Cerebellar cortex (tissue), 1 donor: ENCODE measurements at regions not wholly inside any gene's neighbourhood (a gene's known extent, or its start where the extent isn't known, plus 50 kb on each side); places are given as distances from the start of the nearest gene placed in this dataset.
"Not testable (repeated sequence)": the region's sequence is repeated elsewhere in the genome, so short reads cannot be mapped to it uniquely, and the experiment has no call there.

Experiments
- DNase-seq: peaks from one replicate; pipeline ENCODE4 v3.0.0-alpha.2; 2015; ENCODE audit warnings: low spot score

DNA sequence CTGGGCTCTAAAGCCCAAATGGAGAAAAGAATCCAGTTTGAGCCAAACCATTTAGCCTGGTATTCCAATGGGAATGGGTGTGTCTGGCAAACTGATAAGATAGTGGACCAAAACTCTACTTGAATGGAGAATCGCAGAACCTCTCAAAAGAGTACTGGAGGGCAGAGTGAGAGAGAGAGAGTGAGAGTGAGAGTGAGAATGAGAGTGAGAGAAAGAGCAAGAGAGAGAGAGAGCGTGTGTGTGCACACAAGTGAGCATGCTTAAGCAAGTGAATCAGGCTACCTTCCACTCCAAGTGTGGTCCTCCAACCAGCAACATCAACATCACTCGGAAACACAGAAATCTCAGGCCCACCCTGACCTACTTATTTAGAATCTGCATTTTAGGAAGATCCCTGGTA lies 58.8 kb downstream of the UQCRFS1 start:
- DNase-seq = no peak

DNA sequence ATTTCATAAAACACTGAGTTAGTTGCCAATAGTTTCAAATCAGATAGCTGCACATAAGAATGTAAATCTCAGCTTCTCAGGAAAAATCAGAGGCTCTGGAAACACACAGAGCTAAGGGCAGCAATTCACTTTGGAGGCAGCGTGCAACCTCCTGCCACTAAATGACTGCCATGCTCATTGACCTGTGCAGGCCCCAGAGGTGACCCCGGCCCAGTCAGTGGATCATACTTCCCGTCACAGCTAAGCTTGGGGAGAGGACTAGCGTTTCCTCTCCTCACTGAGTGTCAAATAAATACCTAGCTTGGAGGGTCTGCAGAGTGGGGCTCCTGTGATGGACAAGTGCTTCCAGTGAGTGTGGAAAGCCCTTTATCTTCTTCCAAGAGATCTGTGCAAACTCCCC lies 67.2 kb downstream of the UQCRFS1 start:
- no peak for DNase-seq

DNA sequence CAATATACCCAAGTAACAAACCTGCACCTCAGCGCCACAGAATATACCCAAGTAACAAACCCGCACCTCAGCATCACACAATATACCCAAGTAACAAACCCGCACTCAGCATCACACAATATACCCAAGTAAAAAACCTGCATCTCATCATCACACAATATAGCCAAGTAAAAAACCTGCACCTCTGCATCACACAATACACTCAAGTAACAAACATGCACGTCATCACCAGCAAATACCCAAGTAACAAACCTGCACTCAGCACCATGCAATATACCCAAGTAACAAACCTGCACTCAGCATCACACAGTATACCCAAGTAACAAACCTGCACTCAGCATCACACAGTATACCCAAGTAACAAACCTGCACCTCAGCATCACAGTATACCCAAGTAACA lies 69.8 kb downstream of the UQCRFS1 start:
- DNase-seq = no peak

DNA sequence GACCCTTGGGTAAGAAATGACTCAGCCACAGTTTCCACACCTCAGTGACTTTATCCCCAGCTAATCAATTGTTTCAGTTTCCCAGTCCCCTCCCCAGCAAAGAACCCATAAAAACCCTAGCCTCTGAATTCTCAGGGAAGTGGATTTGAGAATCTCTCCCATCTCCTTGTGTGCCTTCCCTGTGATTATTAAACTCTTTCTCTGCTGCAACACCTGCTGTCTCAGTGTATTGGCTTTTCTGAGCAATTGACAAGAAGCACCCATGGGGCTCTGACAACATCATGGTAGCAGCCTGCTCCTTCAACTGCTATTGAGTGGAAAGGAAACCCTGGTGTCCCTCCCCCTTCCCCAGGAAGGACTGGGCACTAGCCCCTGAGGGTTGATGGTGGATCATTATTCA lies 73.7 kb downstream of the UQCRFS1 start:
- DNase-seq = no peak

DNA sequence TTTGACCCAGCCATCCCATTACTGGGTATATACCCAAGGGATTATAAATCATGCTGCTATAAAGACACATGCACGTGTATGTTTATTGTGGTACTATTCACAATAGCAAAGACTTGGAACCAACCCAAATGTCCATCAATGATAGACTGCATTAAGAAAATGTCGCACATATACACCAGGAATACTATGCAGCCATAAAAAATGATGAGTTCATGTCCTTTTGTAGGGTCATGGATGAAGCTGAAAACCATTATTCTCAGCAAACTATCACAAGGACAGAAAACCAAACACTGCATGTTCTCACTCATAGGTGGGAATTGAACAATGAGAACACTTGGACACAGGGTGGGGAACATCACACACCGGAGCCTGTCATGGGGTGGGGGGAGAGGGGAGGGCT lies 74.7 kb downstream of the UQCRFS1 start:
- DNase-seq = not testable (repeated sequence)

DNA sequence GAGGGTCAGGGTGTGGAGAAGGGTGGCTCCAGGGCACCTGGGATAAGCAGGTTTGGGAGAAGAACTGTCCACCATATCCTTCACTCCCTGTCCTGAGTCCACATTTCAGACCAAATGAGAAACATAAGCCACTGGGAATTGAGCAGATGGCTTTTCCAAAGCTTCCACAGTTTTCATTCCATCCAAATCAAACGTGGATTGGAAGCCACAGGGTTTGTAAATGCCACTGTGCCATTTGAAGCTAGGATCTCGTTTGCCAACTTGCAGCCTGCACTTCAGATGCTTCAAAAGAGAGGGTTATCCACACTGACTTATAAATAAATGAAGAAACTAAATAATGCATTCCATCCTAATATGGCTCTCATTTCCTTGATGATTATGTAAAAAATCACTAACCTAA lies 81.5 kb downstream of the UQCRFS1 start:
- DNase-seq = no peak

DNA sequence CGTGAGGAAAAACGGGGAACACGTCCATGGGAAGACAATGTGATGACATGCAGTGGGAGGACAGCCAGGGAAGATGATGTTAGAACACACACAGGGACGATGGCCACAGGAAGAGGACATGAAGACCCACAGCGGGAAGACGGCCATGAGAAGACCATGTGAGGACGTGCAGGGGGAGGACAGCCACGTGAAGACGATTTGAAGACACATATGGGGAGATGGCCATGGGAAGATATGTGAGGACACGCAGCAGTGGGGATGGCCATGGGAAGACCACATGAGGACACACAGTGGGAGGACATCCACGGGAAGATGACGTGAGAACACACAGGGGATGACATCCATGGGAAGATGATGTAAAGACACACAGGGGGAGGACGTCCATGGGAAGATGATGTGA lies 83.8 kb downstream of the UQCRFS1 start:
- DNase-seq = no peak

DNA sequence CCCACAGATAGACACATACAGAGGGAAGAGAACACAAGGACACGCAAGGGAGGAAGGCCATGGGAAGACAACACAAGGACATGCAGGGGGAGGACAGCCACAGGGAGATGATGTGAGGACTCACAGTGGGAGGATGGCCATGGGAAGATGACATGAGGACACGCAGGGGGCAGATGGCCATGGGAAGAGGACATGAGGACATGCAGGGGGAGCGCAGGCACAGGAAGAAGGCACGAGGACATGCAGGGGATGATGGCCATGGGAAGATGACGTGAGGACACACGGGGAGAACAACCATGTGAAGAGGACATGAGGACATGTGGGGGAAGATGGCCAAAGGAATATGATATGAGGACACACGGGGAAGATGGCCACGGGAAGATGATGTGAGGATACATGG lies 84.7 kb downstream of the UQCRFS1 start:
- no peak for DNase-seq

DNA sequence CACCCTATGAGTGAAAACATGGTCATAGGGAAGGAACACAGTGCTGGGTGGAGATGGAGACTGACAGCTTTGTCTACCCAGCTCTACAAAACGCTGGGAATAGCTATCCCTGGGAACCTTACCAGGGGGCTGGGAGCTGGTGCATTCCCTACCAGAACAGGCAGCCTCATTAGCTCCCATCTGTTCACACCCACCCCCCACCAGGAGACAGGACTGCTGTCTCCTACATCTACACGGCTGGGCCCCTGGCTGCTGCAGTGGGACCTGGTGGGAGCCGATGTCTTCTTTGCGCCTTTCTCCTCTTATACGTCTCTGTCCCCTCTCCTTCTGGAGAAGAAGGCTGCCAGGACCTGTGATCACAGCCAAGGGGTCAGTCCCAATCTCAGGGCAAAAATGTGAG lies 90.8 kb downstream of the UQCRFS1 start:
- no peak for DNase-seq

DNA sequence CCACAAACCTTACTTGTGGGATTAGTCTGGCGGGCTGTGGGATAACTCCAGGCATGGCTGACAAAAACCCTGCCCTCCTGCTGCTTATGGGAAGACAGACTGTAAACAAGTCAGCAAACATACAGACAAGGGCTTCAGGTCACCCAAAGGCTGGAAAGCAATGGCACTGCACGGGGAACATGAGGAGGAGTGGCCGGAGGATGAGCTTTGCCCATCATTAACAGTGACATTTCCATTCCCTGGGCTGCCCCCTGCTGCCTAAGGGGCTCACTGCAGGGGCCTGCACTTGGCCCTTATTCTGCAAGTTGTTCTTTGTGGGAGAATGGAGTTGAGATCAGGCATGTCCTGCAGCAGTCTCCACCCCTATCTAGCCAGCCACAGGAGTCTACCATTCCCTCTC lies 91.3 kb downstream of the UQCRFS1 start:
- no peak for DNase-seq

DNA sequence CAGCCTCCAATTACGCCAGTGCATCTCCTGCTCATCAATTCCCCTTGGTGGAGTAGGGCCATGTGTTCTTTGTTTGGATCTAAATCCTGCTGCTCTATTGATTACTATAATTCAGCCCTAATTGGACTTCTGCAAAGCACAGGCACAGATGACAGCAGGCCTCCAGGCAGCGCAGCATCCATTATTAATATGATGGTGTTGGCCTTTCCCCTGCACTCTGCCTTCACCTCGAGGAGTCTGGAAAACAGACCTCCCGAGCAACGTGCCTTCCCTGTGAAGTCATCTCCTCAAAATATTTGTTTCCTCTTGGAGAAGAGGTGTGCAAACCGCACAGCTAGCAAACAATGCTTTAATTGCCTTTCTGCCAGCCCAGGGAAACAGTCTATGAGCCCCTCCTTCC lies 92.5 kb downstream of the UQCRFS1 start:
- DNase-seq = no peak

DNA sequence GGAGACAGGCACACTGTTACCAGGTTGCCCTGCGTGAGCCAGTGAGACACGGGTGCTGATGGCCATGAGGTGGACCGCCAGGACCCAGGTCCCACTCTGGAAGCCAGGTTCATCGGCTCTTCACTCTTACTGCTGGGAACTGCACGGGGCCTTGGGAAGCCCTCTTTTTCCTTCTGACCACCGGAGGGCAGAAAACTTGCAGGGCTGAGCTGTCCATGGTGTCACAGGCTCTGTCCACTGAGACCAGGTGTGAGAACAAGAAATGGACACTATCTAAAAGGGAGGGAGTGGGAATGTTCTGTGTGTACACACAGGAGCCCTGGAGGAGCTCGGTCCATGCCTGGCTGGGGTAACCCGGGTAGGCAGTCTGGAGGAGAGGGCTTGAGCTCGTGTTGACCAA lies 93.4 kb downstream of the UQCRFS1 start:
- peak; percentile 28 for DNase-seq

DNA sequence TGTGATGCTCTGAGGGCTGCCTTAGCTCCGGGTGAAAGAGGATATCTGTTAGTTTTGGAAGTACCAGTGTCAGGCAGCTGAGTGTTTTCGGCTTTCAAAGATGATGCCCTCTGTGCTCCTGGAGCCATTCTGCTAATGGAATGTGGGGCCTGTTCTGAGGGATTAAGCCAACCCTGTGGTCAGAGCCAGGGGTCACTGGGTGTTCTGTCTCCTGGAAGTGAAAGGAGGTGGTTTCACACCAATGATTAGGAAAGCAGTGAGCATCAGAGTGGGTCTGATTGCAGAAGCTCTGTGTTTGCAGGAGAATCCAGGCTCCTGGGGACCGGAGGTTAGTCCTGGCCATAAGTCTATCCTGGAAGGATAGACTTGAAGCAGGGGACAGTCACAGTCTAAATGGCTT lies 94.6 kb downstream of the UQCRFS1 start:
- no peak for DNase-seq

DNA sequence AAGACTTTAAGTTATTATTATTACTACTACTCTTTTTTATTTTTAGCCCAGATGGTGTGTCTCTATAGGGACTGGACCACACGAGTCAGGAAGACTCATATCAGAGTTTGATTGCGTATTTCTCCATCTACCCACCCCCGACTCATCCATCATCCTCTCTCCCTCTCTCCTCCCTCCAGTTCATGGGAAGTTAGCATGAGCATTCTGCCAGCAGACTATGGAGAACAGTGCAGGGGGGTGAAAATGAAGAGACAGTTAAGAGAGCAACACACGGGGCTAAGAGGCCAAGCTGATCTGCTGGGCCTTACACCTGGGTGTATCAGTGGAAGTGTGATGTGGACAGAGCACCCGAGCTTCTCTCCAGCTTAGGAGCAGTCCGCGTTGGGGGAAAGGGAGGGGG lies 95.0 kb downstream of the UQCRFS1 start:
- DNase-seq = no peak

DNA sequence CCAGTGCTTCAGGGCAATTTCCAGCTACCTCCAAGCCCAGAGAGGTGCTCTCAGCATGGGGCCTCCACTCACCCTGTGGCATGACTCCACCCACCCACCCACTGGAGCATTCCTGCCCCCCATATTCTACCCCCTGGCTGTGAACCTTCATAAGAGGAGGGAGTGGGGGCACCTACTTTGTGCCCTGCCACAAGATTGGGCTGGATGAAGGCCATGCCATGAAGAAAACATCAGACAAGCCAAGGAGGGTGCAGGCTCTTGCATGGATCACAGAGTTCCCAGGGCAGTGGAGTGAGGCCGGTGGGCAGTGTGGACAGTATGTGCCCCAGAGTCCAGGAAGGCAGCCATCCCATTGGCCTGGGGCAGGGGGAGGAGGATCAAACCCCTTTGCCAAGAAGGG lies 97.8 kb downstream of the UQCRFS1 start:
- DNase-seq = no peak

DNA sequence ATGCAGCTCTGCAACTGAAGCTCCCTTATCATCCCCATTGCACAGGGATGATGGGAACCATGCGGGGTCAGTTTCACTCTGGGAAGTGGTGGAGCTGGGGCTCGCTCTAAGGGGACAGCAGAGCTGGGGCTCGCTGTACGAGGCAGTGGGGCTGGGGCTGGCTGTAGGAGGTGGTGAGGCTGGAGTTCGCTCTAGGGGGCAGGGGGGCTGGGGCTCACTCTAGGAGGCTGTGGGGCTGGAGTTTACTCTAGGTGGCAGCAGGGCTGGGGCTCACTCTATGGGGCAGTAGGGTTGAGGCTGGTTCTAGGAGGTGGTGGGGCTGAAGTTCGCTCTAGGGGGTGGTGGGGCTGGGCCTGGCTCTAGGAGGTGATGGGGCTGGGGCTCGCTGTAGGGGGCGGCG lies 99.1 kb downstream of the UQCRFS1 start:
- DNase-seq = no peak

DNA sequence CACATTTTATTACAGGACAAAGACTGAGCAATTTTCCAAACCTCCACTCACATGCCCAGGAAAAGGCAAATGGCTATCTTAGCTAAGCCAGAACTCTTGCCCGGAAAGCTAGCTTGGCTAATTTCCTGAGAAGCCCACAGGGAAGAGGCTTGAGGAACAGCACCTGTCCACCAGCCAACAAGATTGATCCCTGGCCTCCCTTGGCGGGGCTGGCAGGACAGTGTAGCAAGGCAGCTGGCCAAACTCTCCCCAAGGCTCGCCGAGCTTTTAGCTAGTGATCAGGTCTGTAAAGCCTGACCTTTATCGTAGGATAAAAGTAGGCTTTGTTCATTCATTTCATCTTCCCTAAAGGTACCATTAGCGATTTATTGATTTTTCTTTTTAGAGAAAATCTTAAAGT lies 101.4 kb downstream of the UQCRFS1 start:
- DNase-seq = no peak

DNA sequence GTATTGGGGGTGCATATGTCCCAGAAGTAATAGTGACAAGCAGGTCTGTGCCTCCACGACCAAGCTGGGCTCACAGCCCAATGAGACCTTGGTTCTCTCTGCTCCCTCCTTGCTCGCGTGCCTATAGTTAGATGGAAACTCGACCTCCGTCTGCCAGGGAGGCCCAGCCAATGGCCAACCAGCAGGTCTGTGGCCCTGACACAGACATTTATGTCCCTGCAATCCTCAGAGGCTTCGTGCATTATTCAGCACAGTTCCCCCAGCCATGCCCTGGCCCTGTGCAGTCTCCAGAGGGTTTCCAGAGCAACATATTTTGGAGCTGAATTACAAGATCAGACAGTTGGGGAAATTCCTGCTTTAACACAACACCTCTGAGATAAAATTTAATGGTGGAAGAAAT lies 105.1 kb downstream of the UQCRFS1 start:
- no peak for DNase-seq

DNA sequence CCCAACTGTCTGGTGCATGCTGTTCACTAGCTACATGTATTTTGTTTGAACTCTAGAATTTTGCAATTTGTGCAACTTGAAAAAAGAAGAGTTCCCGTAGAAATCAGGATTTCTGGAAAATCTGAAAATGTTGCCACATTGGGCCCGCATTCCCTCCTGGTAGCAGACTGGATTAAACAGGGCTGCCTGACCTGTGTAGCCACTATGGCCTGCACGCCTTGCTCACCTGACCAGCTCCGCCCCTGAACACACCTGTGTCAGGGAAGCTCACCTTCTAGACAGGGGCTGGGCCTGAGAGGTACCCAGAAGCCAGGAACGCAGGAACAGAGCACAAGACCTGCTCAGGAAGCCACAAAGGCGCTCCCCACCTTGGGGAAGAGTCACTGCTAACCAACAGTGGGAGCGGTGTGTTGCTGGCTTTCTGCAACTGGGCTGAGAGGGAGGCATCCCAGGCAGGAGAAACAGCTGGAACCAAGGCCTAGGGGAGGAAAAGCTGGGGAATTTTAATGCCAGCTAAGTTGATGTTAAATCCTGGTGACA lies 106.5 kb downstream of the UQCRFS1 start:
- no peak for DNase-seq

DNA sequence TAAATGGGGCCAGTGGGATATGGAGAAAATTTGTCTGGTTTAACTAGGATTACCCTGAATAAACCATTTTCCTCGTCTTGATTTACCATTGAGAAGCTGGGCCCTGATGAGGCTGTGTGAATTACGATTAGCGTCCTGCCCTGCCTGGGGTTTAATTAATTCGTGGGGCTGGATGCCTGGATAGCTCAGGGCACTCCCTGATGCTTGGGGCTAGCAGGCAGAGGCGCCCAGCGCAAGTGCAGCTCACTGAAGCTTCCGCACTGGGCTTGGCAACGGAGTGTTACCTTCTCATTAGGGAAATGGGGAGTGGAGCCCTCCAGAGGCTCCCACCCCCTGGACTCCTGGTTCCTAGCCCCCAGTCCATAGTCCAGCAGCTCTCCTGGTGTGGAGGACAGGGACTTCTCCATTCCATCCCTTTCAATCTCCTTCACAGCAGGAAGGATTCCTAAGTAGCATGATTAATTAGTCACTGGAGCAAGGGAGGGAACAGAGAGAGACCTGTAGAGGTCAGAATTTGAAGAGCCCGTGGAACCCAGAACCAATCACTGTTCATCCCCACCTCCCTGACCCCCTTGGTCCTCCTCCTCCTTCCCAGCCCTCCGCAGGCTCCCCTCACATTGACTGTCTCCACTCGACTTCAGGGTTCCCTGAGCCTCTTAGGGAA lies 107.2 kb downstream of the UQCRFS1 start:
- no peak for DNase-seq

DNA sequence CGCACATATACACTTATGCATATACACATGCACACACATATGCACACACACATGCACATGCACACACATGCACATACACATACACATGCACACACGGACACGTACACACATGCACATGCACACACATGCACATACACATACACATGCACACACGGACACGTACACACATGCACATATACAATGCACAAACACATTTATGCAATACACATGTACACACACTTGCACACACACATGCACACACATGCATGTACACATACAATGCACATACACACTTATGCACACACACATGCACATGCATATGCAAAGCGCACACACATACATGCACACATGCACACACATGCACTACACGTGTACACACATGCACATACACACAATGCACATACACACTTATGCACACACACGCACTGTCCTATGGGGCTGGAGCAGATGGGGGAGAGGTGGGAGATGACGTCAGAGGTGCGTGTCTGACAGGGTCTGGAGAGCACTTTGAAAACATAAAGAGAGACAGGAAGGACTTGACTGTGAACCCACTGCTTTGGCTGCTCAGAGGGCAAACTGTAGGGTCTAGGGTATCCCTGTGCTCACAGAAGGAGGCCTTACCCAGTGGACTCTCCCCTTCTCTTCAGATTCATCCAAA lies 108.2 kb downstream of the UQCRFS1 start:
- DNase-seq = no peak

DNA sequence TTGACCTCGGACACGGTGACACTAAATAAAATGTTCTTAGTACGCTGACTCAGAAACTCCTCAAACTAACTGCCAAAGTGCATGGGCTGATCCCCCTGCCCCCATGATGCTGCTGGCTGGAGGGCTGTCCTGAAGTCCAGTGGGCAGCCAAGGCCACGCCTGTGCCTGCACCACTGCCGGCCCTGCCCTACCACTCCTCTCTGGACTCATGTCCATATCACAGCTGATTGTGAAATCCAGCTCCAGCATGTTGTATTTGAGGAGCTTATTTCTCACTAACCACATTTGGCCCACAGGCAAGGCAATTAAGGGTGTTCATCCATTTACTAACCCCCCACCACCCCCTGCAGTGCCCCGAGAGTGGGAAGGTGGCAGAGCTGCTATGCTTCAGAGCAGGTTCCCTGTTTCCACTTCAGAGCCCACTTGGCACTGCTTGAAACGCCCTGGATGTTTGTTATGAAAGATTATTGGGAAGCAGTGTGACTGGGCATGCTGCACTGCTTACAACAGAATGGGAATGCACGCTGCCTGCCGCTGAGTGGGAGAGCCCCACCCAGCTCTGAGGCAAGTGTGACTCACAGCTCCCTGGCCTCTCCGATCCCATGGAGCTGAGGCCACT lies 114.0 kb downstream of the UQCRFS1 start:
- DNase-seq = no peak

DNA sequence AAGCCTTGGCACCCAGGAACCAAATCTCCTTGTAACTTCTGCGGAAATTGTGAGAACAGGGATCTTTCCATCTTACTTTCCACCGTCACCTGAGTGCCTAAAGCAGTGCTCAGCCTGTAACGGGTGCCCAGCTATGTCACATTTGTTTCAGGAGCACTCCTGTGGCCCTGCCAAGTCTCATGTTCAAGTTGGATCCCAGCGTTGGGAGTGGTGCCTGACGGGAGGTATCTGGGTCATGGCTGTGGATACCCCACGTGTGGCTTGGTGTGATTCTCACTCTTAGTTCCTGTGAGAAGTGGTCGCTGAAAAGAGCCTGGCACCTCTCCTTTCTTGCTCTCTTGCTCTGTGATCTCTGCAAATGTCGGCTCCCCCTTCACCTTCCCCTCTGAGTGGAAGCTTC lies 114.9 kb downstream of the UQCRFS1 start:
- DNase-seq = no peak

DNA sequence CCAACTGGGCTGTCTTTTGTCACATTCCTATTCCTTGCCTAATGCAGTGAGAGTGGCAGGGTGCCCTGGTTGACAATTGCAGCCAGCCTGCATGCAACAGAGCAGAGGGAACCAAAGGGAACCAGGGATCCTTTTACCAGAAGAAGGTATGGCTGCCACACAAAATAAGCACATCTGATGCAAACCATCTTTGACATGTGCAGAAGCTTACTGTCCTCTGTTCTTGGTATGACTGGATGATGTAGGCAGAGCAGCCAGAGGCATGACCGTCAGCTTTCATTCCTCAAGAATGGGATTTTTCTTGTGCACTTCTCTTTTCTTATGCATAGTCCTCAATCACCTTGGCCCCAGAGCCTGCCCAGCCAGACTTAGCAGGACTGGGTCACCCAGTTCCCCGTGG lies 116.1 kb downstream of the UQCRFS1 start:
- no peak for DNase-seq
